HL-60 (cell line): ENCODE measurements at regions not wholly inside any gene's neighbourhood (a gene's known extent, or its start where the extent isn't known, plus 50 kb on each side); places are given as distances from the start of the nearest gene placed in this dataset.

Experiments
- DNase-seq, 2 experiments: peaks; one replicate each; pipeline ENCODE4 v3.0.0-alpha.2; 2010 to 2020; ENCODE audit warnings: low read depth in 1 of 2, low spot score in 1 of 2
- H3K27ac ChIP-seq: fragments of 250-450 bp; sonication (Bioruptor Pico); replicated peaks from 2 replicates; pipeline ENCODE4 v1.5.1; 2020; ENCODE audit warnings: mild to moderate bottlenecking, moderate library complexity
- H3K27me3 ChIP-seq: fragments of 250-450 bp; sonication (Bioruptor Pico); 2 replicates; pipeline ENCODE4 v1.5.1; 2021; ENCODE audit warnings: mild to moderate bottlenecking, moderate library complexity; ENCODE audit not compliant: insufficient read depth, poor library complexity, severe bottlenecking
- H3K4me3 ChIP-seq: replicated peaks from 2 replicates; pipeline ENCODE4 v1.5.1; 2011; ENCODE audit warnings: mild to moderate bottlenecking, control low read depth, low read length; ENCODE audit not compliant: insufficient read depth
- CTCF ChIP-seq: IDR thresholded peaks from one replicate; pipeline ENCODE4 v1.5.1; 2011; ENCODE audit warnings: low read length, control low read depth, inconsistent platforms; ENCODE audit not compliant: insufficient read depth
- GABPA ChIP-seq: IDR thresholded peaks from 2 replicates; pipeline ENCODE4 v1.6.1; 2012; ENCODE audit warnings: low read depth
- POLR2AphosphoS5 ChIP-seq: IDR thresholded peaks from 2 replicates; pipeline ENCODE4 v1.6.1; 2012; ENCODE audit warnings: low read depth
- REST ChIP-seq: IDR thresholded peaks from 2 replicates; pipeline ENCODE4 v1.6.1; 2012; ENCODE audit warnings: low read depth; ENCODE audit not compliant: insufficient replicate concordance
- SPI1 ChIP-seq: IDR thresholded peaks from 2 replicates; pipeline ENCODE4 v1.6.1; 2012; ENCODE audit warnings: low read depth, mild to moderate bottlenecking, borderline replicate concordance

GRCh38 chr4:169927280-169927679 is 98.9 kb downstream of the MFAP3L start:
- TF ChIP-seq SPI1 (no peak), POLR2AphosphoS5 (no peak), CTCF (no peak), GABPA (no peak), REST (no peak)
- H3K27ac ChIP-seq: no peak overlapping the region
- peaks cover 3% of the 10 kb centered on the region for H3K27me3 ChIP-seq
- DNase-seq: no peak
- no peak overlapping the region for H3K4me3 ChIP-seq

GRCh38 chr4:169925678-169926077 is 100.5 kb downstream of the MFAP3L start:
- Histone ChIP-seq H3K27me3 (peaks cover 3% of the 10 kb centered on the region), H3K27ac (no peak overlapping the region), H3K4me3 (no peak overlapping the region)
- DNase-seq: no peak
- no peak for TF ChIP-seq CTCF
- TF ChIP-seq POLR2AphosphoS5: no peak
- TF ChIP-seq REST: no peak
- no peak for TF ChIP-seq GABPA

GRCh38 chr4:169922632-169923276 is 103.4 kb downstream of the MFAP3L start:
- TF ChIP-seq GABPA (no peak), POLR2AphosphoS5 (no peak), REST (no peak), SPI1 (no peak), CTCF (no peak)
- peaks cover 3% of the 10 kb centered on the region for H3K27me3 ChIP-seq
- DNase-seq: no peak
- H3K4me3 ChIP-seq: no peak overlapping the region
- H3K27ac ChIP-seq: no peak overlapping the region
